ENCODE measurements at regions not wholly inside any gene's neighbourhood (a gene's known extent, or its start where the extent isn't known, plus 50 kb on each side); places are given as distances from the start of the nearest gene placed in this dataset.

DNA sequence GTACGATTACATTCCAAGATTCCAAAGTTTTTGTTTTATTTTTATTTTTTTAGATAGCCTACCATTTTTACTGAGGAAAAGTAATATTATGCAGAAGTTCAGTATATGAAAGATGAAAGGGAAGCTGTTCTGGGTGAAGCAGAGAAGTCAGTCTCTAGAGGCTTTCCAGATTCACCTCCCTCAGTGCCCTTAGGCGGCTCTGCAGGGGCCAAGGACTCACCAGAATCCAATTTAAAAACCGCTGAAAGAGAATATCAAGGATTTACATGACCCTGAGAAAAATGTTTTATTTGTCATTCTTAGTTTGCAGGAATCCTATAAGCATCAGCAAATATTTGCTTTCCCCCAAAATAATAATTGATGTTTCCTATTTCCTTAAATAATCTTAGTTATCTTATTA is 1084.6 kb upstream of the ARRDC3 start:
- Histone ChIP-seq H3K9me3 (no peaks in the 10 kb centered on the region), H3K27me3 (no peaks in the 10 kb centered on the region), H3K4me3 (no peak overlapping the region), H3K27ac (no peak overlapping the region), H3K36me3 (no peaks in the 10 kb centered on the region), H3K4me1 (no peaks in the 10 kb centered on the region)
- intact Hi-C loops (cut with DNase I; ENCODE audit: low total_unique reads): no loop called here
- TF ChIP-seq, protein P1, sequence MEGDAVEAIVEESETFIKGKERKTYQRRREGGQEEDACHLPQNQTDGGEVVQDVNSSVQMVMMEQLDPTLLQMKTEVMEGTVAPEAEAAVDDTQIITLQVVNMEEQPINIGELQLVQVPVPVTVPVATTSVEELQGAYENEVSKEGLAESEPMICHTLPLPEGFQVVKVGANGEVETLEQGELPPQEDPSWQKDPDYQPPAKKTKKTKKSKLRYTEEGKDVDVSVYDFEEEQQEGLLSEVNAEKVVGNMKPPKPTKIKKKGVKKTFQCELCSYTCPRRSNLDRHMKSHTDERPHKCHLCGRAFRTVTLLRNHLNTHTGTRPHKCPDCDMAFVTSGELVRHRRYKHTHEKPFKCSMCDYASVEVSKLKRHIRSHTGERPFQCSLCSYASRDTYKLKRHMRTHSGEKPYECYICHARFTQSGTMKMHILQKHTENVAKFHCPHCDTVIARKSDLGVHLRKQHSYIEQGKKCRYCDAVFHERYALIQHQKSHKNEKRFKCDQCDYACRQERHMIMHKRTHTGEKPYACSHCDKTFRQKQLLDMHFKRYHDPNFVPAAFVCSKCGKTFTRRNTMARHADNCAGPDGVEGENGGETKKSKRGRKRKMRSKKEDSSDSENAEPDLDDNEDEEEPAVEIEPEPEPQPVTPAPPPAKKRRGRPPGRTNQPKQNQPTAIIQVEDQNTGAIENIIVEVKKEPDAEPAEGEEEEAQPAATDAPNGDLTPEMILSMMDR (IDR thresholded peaks at IDR 0.05): no peak
- no peak for DNase-seq

DNA sequence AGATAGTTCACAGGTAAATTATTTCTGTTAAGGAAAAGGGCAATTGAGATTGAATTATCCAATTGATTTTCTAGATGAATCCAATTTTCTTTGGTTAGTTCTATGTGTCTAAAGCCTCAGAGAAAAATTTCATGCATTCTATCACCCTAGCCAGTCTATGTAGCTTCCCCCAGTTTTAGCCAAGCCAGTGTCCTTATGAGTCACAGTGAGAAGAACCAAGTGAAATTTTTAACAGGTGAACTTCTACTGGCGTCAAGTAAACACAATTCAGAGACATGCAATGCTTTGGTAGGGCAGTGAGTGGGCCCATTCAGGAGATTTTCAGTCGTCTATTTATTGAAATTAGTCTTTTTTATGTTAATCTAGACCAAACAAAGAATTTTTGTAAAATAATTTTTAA is 1077.4 kb upstream of the ARRDC3 start:
- H3K4me1 ChIP-seq: no peaks in the 10 kb centered on the region
- no peak overlapping the region for H3K4me3 ChIP-seq
- TF ChIP-seq, protein P1 (IDR thresholded peaks at IDR 0.05): no peak
- intact Hi-C loops (cut with DNase I; ENCODE audit: low total_unique reads): no loop called here
- no peak overlapping the region for H3K27ac ChIP-seq
- H3K36me3 ChIP-seq: no peaks in the 10 kb centered on the region
- no peaks in the 10 kb centered on the region for H3K9me3 ChIP-seq
- DNase-seq: no peak
- no peaks in the 10 kb centered on the region for H3K27me3 ChIP-seq

DNA sequence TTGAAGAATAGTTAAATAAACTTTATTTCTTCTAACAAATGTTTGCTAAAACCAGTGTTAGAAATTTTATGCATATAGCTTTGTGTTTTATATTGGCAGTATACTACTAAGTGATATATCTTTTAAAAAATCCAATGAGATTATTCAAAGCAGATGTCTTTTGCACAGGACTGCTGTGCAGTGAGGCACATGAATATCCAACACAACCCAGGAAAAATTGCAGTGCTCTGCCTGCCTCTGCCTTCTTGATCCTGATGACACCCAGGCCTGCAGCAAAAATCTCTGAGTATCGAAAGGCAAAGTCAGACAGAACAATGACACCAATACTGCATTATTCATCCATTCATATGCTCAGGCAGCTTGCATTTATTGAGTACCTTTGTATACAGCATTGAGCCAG is 1076.5 kb upstream of the ARRDC3 start:
- Histone ChIP-seq H3K9me3 (no peaks in the 10 kb centered on the region), H3K27ac (no peak overlapping the region), H3K4me1 (no peaks in the 10 kb centered on the region), H3K4me3 (no peak overlapping the region), H3K27me3 (no peaks in the 10 kb centered on the region), H3K36me3 (no peaks in the 10 kb centered on the region)
- no peak for DNase-seq
- TF ChIP-seq, protein P1 (IDR thresholded peaks at IDR 0.05): no peak
- intact Hi-C loops (cut with DNase I; ENCODE audit: low total_unique reads): no loop called here

DNA sequence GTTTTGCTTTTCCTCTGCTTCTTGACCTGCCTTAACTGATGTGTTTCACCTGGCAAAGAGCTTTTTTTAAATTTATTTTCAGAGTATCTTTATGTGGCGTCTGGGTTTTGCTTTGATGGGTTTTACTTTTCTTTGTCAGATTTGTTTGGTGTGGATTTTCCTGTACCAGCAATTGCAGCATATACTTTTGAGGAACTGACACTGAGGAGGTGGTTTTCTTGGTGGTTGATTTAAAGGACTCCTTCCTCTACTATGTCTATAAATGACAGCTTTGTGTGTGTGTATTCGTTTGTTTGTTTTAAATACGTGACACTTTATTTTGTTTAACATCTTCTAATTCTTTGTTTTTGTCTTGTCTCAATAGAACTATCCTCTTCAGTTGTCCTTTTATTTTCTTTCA is 1071.9 kb upstream of the ARRDC3 start:
- Histone ChIP-seq H3K27ac (no peak overlapping the region), H3K4me1 (no peaks in the 10 kb centered on the region), H3K4me3 (no peak overlapping the region), H3K9me3 (no peaks in the 10 kb centered on the region), H3K27me3 (no peaks in the 10 kb centered on the region), H3K36me3 (no peaks in the 10 kb centered on the region)
- TF ChIP-seq, protein P1 (IDR thresholded peaks at IDR 0.05): no peak
- no peak for DNase-seq
- intact Hi-C loops (cut with DNase I; ENCODE audit: low total_unique reads): no loop called here

DNA sequence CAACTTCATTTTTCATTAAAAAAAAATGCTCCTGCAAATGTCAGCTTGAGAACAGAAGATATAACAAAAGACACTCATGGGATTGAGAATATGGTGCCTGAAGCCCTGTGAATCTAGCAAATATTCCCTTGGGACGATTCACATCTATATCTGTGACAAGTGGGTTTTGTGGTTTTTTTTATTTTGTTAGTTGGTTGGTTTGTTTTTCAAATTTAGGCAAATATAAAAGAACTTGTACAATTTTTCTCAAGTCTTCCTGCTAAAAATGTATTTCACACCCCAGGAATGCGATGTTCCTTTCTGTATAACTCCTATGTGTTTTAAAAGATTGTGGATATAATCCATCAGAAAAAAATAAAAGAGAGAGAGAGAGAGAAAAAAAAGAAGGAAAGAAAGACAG is 1061.8 kb upstream of the ARRDC3 start:
- TF ChIP-seq, protein P1 (IDR thresholded peaks at IDR 0.05): no peak
- no peaks in the 10 kb centered on the region for H3K4me1 ChIP-seq
- H3K36me3 ChIP-seq: no peaks in the 10 kb centered on the region
- no peak overlapping the region for H3K4me3 ChIP-seq
- DNase-seq: no peak
- no peaks in the 10 kb centered on the region for H3K9me3 ChIP-seq
- H3K27ac ChIP-seq: no peak overlapping the region
- no peaks in the 10 kb centered on the region for H3K27me3 ChIP-seq
- intact Hi-C loops (cut with DNase I; ENCODE audit: low total_unique reads): no loop called here

DNA sequence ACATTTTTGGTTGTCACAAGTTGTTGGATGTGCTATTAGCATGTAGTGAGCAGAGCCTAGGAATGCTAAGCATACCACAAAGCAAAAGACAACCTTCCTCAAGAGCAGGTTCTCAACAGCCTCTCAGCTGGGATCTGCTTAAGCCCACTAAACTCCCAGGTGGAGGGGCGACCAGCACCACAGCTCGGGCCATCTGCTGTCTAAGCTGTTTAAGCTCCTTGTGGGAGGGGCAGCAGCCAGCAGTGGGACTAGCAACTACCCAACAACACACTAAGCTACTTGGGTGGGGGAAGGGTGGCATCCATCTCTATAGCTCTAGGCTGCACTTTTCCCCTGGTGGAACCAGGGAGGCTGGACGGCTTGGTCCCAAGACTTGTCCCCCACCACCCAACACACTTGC is 1052.7 kb upstream of the ARRDC3 start:
- no peak overlapping the region for H3K27ac ChIP-seq
- intact Hi-C loops (cut with DNase I; ENCODE audit: low total_unique reads): no loop called here

More for the DNA sequence above, 1052.7 kb upstream of the ARRDC3 start:
- no peaks in the 10 kb centered on the region for H3K36me3 ChIP-seq
- no peaks in the 10 kb centered on the region for H3K27me3 ChIP-seq
- H3K4me3 ChIP-seq: no peak overlapping the region
- no peaks in the 10 kb centered on the region for H3K9me3 ChIP-seq
- H3K4me1 ChIP-seq: no peaks in the 10 kb centered on the region
- DNase-seq: no peak
- TF ChIP-seq, protein P1 (IDR thresholded peaks at IDR 0.05): no peak

All from tibial artery (tissue), 4 donors.